Nephron (organoid): ENCODE measurements at regions not wholly inside any gene's neighbourhood (a gene's known extent, or its start where the extent isn't known, plus 50 kb on each side); places are given as distances from the start of the nearest gene placed in this dataset.
A peak's percentile ranks its signal among the peaks of the same experiment; 100 is the strongest.

Experiments used
- H3K27ac Mint-ChIP-seq, 3 experiments: 2 replicates each; pipeline ENCODE4 v1.8.0; 2020; ENCODE audit warnings: mixed read lengths in 3 of 3, mild to moderate bottlenecking in 2 of 3, moderate library complexity in 1 of 3
- H3K27me3 Mint-ChIP-seq: 2 replicates; pipeline ENCODE4 v1.8.0; 2021; ENCODE audit warnings: low read depth, mild to moderate bottlenecking, moderate library complexity, mixed read lengths
- H3K36me3 Mint-ChIP-seq: 2 replicates; pipeline ENCODE4 v1.8.0; 2020; ENCODE audit warnings: low read depth, mixed read lengths
- H3K4me1 Mint-ChIP-seq: 2 replicates; pipeline ENCODE4 v1.8.0; 2020; ENCODE audit warnings: mixed read lengths
- H3K4me3 Mint-ChIP-seq, 3 experiments: 2 replicates each; pipeline ENCODE4 v1.8.0; 2020; ENCODE audit warnings: mild to moderate bottlenecking in 3 of 3, mixed read lengths in 3 of 3, moderate library complexity in 2 of 3
- H3K9me3 Mint-ChIP-seq: 2 replicates; pipeline ENCODE4 v1.8.0; 2020; ENCODE audit warnings: mixed read lengths
- TF ChIP-seq, protein P1 (sequence below), 3 experiments: fragments of 200-600 bp; sonication (generic); IDR thresholded peaks; one replicate each; pipeline ENCODE4 v1.5.0; 2021; ENCODE audit warnings: antibody characterized with exemption in 3 of 3; ENCODE audit not compliant: unreplicated experiment in 3 of 3

DNA sequence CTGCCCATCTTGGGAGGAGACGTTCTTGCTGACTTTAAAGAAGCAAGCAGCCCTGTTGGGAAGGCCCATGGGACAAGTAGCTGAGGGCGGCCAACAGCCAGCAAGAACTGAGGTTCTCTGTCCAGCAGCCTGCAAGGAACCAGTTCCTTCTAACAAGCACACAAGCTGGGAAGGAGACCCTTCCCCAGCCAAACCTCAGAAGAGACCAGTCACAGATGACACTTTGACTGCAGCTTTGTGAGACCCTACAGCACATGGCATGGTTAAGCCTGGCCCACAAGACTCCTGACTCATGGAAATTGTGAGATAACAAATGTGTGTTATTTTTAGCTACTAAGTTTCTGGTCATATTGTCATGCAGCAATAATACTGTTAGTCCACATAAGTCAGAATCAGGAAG, 99.9 kb downstream of the PRLHR start:
- Mint-ChIP-seq H3K9me3 (peaks cover 9% of the 10 kb centered on the region), H3K4me1 (peaks cover 36% of the 10 kb centered on the region), H3K27ac (peak overlapping the region; percentile 2 to 59 (median 4)), H3K4me3 (peak overlapping the region in 1 of 3 experiments; percentile 10), H3K27me3 (no peaks in the 10 kb centered on the region), H3K36me3 (no peaks in the 10 kb centered on the region)
- TF ChIP-seq, protein P1, sequence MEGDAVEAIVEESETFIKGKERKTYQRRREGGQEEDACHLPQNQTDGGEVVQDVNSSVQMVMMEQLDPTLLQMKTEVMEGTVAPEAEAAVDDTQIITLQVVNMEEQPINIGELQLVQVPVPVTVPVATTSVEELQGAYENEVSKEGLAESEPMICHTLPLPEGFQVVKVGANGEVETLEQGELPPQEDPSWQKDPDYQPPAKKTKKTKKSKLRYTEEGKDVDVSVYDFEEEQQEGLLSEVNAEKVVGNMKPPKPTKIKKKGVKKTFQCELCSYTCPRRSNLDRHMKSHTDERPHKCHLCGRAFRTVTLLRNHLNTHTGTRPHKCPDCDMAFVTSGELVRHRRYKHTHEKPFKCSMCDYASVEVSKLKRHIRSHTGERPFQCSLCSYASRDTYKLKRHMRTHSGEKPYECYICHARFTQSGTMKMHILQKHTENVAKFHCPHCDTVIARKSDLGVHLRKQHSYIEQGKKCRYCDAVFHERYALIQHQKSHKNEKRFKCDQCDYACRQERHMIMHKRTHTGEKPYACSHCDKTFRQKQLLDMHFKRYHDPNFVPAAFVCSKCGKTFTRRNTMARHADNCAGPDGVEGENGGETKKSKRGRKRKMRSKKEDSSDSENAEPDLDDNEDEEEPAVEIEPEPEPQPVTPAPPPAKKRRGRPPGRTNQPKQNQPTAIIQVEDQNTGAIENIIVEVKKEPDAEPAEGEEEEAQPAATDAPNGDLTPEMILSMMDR (IDR thresholded peaks at IDR 0.05; ENCODE audit: unreplicated experiment in 3 of 3) = no peak

DNA sequence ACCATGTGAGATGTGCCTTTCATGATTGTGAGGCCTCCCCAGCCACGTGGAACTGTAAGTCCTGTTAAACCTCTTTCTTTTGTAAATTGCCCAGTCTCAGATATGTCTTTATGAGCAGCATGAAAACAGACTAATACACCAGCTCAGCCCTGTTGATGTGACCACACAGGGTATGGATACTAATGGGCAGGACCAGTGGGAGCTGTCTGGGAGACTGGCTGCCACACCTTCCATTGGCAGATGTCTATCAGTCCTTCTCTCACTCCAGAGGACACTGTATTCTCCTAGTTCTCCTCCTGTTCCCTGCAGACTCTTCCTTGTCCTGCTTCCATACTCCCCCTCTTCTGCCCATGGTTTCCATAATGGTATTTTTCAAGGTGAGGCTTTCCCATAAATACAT, 104.4 kb downstream of the PRLHR start:
- no peak overlapping the region for H3K4me3 Mint-ChIP-seq
- TF ChIP-seq, protein P1 (IDR thresholded peaks at IDR 0.05; ENCODE audit: unreplicated experiment in 3 of 3) = no peak
- no peak overlapping the region for H3K27ac Mint-ChIP-seq
- H3K9me3 Mint-ChIP-seq = peaks cover 21% of the 10 kb centered on the region
- H3K4me1 Mint-ChIP-seq = peaks cover 21% of the 10 kb centered on the region
- no peaks in the 10 kb centered on the region for H3K36me3 Mint-ChIP-seq
- H3K27me3 Mint-ChIP-seq = peaks cover 4% of the 10 kb centered on the region

DNA sequence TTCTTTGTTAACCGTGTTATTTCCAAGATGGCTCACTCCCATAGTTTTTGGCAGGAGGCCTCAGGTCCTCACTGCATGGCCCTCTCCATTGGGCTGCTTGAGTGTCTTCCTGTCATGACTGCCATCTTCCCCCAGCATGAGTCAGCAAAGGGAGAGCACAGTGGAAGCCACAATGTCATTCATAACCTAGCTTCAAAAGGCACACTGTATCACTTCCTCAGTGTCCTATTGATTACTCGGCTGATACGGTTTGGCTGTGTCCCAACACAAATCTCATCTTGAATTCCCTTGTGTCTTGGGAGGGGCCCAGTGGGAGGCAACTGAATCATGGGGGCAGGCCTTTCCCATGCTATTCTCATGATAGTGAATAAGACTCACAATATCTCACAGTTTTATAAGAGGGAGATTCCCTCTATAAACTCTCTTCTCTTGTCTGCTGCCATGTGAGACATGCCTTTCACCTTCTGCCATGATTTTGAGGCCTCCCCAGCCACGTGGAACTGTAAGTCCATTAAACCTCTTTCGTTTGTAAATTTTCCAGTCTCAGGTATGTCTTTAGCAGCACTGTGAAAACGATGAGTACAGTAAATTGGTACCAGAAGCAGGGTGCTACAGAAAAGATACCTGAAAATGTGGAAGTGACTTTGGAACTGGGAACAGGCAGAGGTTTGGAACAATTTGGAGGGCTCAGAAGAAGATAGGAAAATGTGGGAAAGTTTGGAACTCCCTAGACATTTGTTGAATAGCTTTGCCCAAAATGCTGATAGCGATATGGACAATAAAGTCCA, 106.5 kb downstream of the PRLHR start:
- Mint-ChIP-seq H3K4me3 (no peak overlapping the region), H3K27me3 (peaks cover 4% of the 10 kb centered on the region), H3K27ac (no peak overlapping the region), H3K36me3 (no peaks in the 10 kb centered on the region), H3K9me3 (peaks cover 26% of the 10 kb centered on the region), H3K4me1 (peaks cover 13% of the 10 kb centered on the region)
- TF ChIP-seq, protein P1 (IDR thresholded peaks at IDR 0.05; ENCODE audit: unreplicated experiment in 3 of 3) = no peak

DNA sequence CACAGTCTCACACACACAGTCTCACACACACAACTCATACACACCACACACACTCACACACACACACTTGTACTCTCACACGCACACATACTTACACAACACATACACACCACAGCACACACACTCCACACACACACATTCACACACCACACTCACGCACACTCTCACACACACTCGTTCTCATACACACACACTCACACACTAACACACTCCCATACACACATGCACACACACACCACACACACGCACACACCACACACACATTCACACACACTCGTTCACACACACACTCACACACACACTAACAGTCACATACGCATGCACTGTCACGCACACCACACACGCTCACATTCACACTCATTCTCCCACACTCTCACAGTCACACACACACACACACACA, 109.8 kb downstream of the PRLHR start:
- TF ChIP-seq, protein P1 (IDR thresholded peaks at IDR 0.05; ENCODE audit: unreplicated experiment in 3 of 3) = no peak
- no peak overlapping the region for H3K4me3 Mint-ChIP-seq
- peaks cover 4% of the 10 kb centered on the region for H3K27me3 Mint-ChIP-seq
- no peak overlapping the region for H3K27ac Mint-ChIP-seq
- H3K36me3 Mint-ChIP-seq = no peaks in the 10 kb centered on the region
- peaks cover 19% of the 10 kb centered on the region for H3K9me3 Mint-ChIP-seq
- H3K4me1 Mint-ChIP-seq = peaks cover 8% of the 10 kb centered on the region

DNA sequence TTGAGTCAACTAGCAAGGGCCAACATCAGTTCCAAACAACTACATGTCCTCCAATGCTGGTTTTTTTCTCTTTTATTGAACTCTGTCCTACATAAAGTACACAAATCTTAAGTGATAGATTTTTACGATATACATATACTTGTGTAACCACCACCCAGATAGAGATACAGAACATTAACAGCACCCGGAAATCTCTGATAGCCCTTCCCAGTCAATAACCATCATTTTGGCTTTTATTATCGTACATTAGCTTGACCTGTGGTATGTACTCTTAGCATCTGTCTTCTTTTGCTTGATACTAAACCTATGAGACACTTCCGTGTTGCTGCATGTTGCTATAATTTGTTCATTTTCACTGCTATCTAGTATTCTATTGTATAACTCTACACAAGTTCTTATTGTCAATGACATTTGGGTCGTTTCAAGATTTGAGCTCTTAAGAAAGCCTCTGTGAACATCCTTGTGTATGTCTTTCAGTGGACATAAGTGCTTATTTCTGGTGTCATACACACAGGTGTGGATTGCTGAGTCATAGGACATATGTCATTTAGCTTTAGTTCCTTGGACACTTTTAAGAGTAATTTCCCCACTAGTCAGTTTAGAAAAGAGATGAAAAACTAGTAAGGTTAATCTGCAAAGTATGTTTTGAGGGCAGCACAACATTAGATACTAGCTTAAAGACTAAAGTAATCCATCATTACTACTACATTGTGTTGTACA, 111.1 kb downstream of the PRLHR start:
- H3K36me3 Mint-ChIP-seq = no peaks in the 10 kb centered on the region
- TF ChIP-seq, protein P1 (IDR thresholded peaks at IDR 0.05; ENCODE audit: unreplicated experiment in 3 of 3) = no peak
- H3K27ac Mint-ChIP-seq = no peak overlapping the region
- peaks cover 12% of the 10 kb centered on the region for H3K9me3 Mint-ChIP-seq
- no peak overlapping the region for H3K4me3 Mint-ChIP-seq
- peaks cover 8% of the 10 kb centered on the region for H3K4me1 Mint-ChIP-seq
- peaks cover 2% of the 10 kb centered on the region for H3K27me3 Mint-ChIP-seq
